NCI-H1105 treated with DMSO at 0.1 percent for 48 hours (cell line): ENCODE measurements at regions not wholly inside any gene's neighbourhood (a gene's known extent, or its start where the extent isn't known, plus 50 kb on each side); places are given as distances from the start of the nearest gene placed in this dataset.
"Not testable (repeated sequence)": the region's sequence is repeated elsewhere in the genome, so short reads cannot be mapped to it uniquely, and the experiment has no call there.

Experiments
- DNase-seq: peaks from one replicate; lab custom pipeline; 2025; lab: John Stamatoyannopoulos, UW

GRCh38 chr11:37171451-37171850 is 573.4 kb upstream of the RAG2 start:
- no peak for DNase-seq

- no peak for DNase-seq
Observed at GRCh38 chr11:37170311-37170710, 572.3 kb upstream of the RAG2 start.

- DNase-seq, result not testable (repeated sequence)
Observed at GRCh38 chr11:37145434-37145833, 547.4 kb upstream of the RAG2 start.

GRCh38 chr11:37142591-37142990 is 544.6 kb upstream of the RAG2 start:
- no peak for DNase-seq

- DNase-seq, result no peak
Observed at GRCh38 chr11:37141707-37142106, 543.7 kb upstream of the RAG2 start.

GRCh38 chr11:37135606-37136005 is 537.6 kb upstream of the RAG2 start:
- DNase-seq, result not testable (repeated sequence)

GRCh38 chr11:37134637-37135036 is 536.6 kb upstream of the RAG2 start:
- no peak for DNase-seq

GRCh38 chr11:37124384-37124783 is 526.3 kb upstream of the RAG2 start:
- no peak for DNase-seq

GRCh38 chr11:37115963-37116362 is 517.9 kb upstream of the RAG2 start:
- no peak for DNase-seq

GRCh38 chr11:37110385-37110784 is 512.3 kb upstream of the RAG2 start:
- DNase-seq, result no peak

- no peak for DNase-seq
Observed at GRCh38 chr11:37109286-37109585, 511.2 kb upstream of the RAG2 start.

- no peak for DNase-seq
Observed at GRCh38 chr11:37108436-37109285, 510.6 kb upstream of the RAG2 start.

- no peak for DNase-seq
Observed at GRCh38 chr11:37107831-37108230, 509.8 kb upstream of the RAG2 start.

GRCh38 chr11:37107415-37107814 is 509.4 kb upstream of the RAG2 start:
- DNase-seq, result no peak

GRCh38 chr11:37105427-37105826 is 507.4 kb upstream of the RAG2 start:
- DNase-seq, result no peak

GRCh38 chr11:37104380-37104779 is 506.3 kb upstream of the RAG2 start:
- no peak for DNase-seq

- DNase-seq, result no peak
Observed at GRCh38 chr11:37100008-37100407, 502.0 kb upstream of the RAG2 start.

- no peak for DNase-seq
Observed at GRCh38 chr11:37092487-37092886, 494.5 kb upstream of the RAG2 start.

- no peak for DNase-seq
Observed at GRCh38 chr11:37089439-37089838, 491.4 kb upstream of the RAG2 start.

GRCh38 chr11:37088573-37088910 is 490.5 kb upstream of the RAG2 start:
- DNase-seq, result no peak

- no peak for DNase-seq
Observed at GRCh38 chr11:37087650-37088572, 489.9 kb upstream of the RAG2 start.

GRCh38 chr11:37078521-37078920 is 480.5 kb upstream of the RAG2 start:
- no peak for DNase-seq

- no peak for DNase-seq
Observed at GRCh38 chr11:37076866-37077265, 478.8 kb upstream of the RAG2 start.
